ENCODE measurements at regions not wholly inside any gene's neighbourhood (a gene's known extent, or its start where the extent isn't known, plus 50 kb on each side); places are given as distances from the start of the nearest gene placed in this dataset.

DNA sequence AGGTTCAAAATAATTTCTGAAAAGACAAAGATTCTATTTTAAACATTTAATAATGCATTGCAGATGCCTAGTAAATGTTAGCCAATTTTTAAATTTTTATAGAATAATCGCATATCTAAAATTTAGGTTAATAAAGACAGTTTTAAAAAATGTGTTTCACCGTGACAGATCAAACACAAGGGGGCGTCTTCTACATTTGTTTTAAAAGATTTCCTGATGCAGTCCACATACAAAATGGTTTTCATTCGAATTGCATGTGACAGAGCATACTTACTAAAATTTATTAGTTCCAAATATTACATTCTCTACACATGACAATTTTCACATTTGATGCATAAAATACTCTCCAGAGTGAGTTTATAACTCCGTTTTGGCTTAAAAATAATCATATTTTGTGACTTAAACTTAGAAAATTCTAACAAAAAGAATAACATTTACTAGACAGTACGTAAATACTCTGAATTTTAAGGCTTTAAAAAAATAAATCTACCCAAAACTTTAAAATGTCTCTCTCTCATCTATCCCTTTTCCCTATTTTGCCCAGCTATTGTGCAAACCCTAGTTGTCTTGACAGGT lies 75.5 kb downstream of the ADAMTS1 start:
- TF ChIP-seq, protein P1, sequence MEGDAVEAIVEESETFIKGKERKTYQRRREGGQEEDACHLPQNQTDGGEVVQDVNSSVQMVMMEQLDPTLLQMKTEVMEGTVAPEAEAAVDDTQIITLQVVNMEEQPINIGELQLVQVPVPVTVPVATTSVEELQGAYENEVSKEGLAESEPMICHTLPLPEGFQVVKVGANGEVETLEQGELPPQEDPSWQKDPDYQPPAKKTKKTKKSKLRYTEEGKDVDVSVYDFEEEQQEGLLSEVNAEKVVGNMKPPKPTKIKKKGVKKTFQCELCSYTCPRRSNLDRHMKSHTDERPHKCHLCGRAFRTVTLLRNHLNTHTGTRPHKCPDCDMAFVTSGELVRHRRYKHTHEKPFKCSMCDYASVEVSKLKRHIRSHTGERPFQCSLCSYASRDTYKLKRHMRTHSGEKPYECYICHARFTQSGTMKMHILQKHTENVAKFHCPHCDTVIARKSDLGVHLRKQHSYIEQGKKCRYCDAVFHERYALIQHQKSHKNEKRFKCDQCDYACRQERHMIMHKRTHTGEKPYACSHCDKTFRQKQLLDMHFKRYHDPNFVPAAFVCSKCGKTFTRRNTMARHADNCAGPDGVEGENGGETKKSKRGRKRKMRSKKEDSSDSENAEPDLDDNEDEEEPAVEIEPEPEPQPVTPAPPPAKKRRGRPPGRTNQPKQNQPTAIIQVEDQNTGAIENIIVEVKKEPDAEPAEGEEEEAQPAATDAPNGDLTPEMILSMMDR (IDR thresholded peaks at IDR 0.05) = peak in 5 of 6 experiments; percentile 27 to 49 (median 32)
- no peak for TF ChIP-seq POLR2A (IDR thresholded peaks at IDR 0.05)
